A549 (cell line): ENCODE measurements at regions not wholly inside any gene's neighbourhood (a gene's known extent, or its start where the extent isn't known, plus 50 kb on each side); places are given as distances from the start of the nearest gene placed in this dataset.
"Not testable (repeated sequence)": the region's sequence is repeated elsewhere in the genome, so short reads cannot be mapped to it uniquely, and the experiment has no call there.

ENCODE experiments used
- ATAC-seq, 2 experiments: fragments of 200-7000 bp in 1 of 2; fragments of >200 bp in 1 of 2; cut with Nextera tagmentation in 1 of 2; cut with Tn5 transposase in 1 of 2; 3 replicates each; pipeline versions ENCODE4 v1.8.0 to v1.9.1; 2018 to 2020; ENCODE audit warnings: mild to moderate bottlenecking in 1 of 2, moderate library complexity in 1 of 2
- CTCF ChIA-PET: fragments of 300-600 bp; sonication (Branson Sonifier 250); formaldehyde crosslinking; extraction: SDS; loops from one replicate; lab custom pipeline; 2021; ENCODE audit warnings: antibody characterized with exemption, inconsistent platforms; lab: Yijun Ruan, JAX
- POLR2A ChIA-PET: fragments of 350-600 bp; formaldehyde crosslinking; extraction: SDS; loops from one replicate; lab custom pipeline; 2021; ENCODE audit warnings: antibody characterized with exemption, inconsistent platforms; lab: Yijun Ruan, JAX
- DNase-seq, 2 experiments: peaks; one replicate each; pipeline versions ENCODE4 v3.0.0 to v3.0.0-alpha.2; 2011 to 2016; ENCODE audit warnings: low read depth in 1 of 2, low spot score in 1 of 2
- FAIRE-seq: peaks from 2 replicates; lab custom pipeline; 2011; peaks lifted over from hg19 to GRCh38; lab: Jason Lieb, UNC
- H3K27ac ChIP-seq, 2 experiments: fragments of >200 bp; sonication (Bioruptor Twin); formaldehyde crosslinking; 3 replicates each; pipeline ENCODE4 v1.5.1; 2016 to 2017
- H3K4me1 ChIP-seq: fragments of >200 bp; sonication (Bioruptor Twin); formaldehyde crosslinking; 3 replicates; pipeline ENCODE4 v1.6.1; 2016
- H3K4me2 ChIP-seq: fragments of >200 bp; sonication (Bioruptor Twin); formaldehyde crosslinking; 3 replicates; pipeline ENCODE4 v1.6.1; 2016
- H3K4me3 ChIP-seq: fragments of >200 bp; sonication (Bioruptor Twin); formaldehyde crosslinking; 3 replicates; pipeline ENCODE4 v1.5.1; 2016
- H3K9me3 ChIP-seq: fragments of >200 bp; sonication (Bioruptor Twin); formaldehyde crosslinking; 3 replicates; pipeline ENCODE4 v1.6.1; 2016
- CHD4 ChIP-seq: fragments of 200-600 bp; sonication (generic); IDR thresholded peaks from 2 replicates; pipeline ENCODE4 v1.6.1; 2016; ENCODE audit warnings: antibody characterized with exemption, mild to moderate bottlenecking, borderline replicate concordance
- CTCF ChIP-seq: fragments of >200 bp; sonication (Bioruptor Twin); formaldehyde crosslinking; IDR thresholded peaks from 3 replicates; pipeline ENCODE4 v1.5.1; 2016
- E2F6 ChIP-seq: IDR thresholded peaks from 2 replicates; pipeline ENCODE4 v1.6.1; 2012; ENCODE audit warnings: low read depth, borderline replicate concordance
- EP300 ChIP-seq, 2 experiments: fragments of >200 bp; sonication (Bioruptor Twin); formaldehyde crosslinking; IDR thresholded peaks; 2 replicates in 1 of 2; 3 replicates in 1 of 2; pipeline ENCODE4 v1.6.1; 2016 to 2017
- HDAC2 ChIP-seq: fragments of 200-600 bp; sonication (generic); IDR thresholded peaks from 2 replicates; pipeline ENCODE4 v1.6.1; 2016
- HES2 ChIP-seq: fragments of >200 bp; sonication (Bioruptor Twin); formaldehyde crosslinking; IDR thresholded peaks from 2 replicates; pipeline ENCODE4 v1.6.1; 2016
- HMGXB4 ChIP-seq: fragments of 250-450 bp; sonication (Bioruptor Pico); IDR thresholded peaks from 2 replicates; pipeline ENCODE4 v1.5.0; 2021; ENCODE audit warnings: mild to moderate bottlenecking, moderate library complexity, borderline replicate concordance
- HOXA7 ChIP-seq: fragments of 250-450 bp; sonication (Bioruptor Pico); IDR thresholded peaks from 2 replicates; pipeline ENCODE4 v1.5.0; 2020; ENCODE audit warnings: mild to moderate bottlenecking, moderate library complexity
- JUNB ChIP-seq: fragments of >200 bp; sonication (Bioruptor Twin); formaldehyde crosslinking; IDR thresholded peaks from 2 replicates; pipeline ENCODE4 v1.6.1; 2016
- MAX ChIP-seq: IDR thresholded peaks from 2 replicates; pipeline ENCODE4 v1.6.1; 2012
- MAZ ChIP-seq: fragments of 150-350 bp; IDR thresholded peaks from 2 replicates; pipeline ENCODE4 v1.6.1; 2014; ENCODE audit warnings: antibody characterized with exemption, low read depth, low read length, borderline replicate concordance
- NR3C1 ChIP-seq: fragments of >200 bp; sonication (Bioruptor Twin); formaldehyde crosslinking; IDR thresholded peaks from 3 replicates; pipeline ENCODE4 v1.6.1; 2017
- PHF8 ChIP-seq: fragments of 200-600 bp; sonication (generic); IDR thresholded peaks from 2 replicates; pipeline ENCODE4 v1.6.1; 2016; ENCODE audit warnings: low read depth, mild to moderate bottlenecking, antibody characterized with exemption, moderate library complexity, borderline replicate concordance
- POLR2AphosphoS2 ChIP-seq: conservative IDR thresholded peaks from 2 replicates; pipeline ENCODE4 v1.6.1; 2012; ENCODE audit warnings: low read length, improper control_type of control experiment, inconsistent platforms
- RFX5 ChIP-seq: fragments of 450-650 bp; IDR thresholded peaks from 2 replicates; pipeline ENCODE4 v1.7.1; 2014; ENCODE audit warnings: antibody characterized with exemption, mild to moderate bottlenecking, moderate library complexity
- RNF2 ChIP-seq: fragments of 200-600 bp; sonication (generic); IDR thresholded peaks from 2 replicates; pipeline ENCODE4 v1.6.1; 2016; ENCODE audit warnings: low read depth, mild to moderate bottlenecking, antibody characterized with exemption, moderate library complexity, borderline replicate concordance
- SREBF2 ChIP-seq: fragments of 450-650 bp; IDR thresholded peaks from 2 replicates; pipeline ENCODE4 v1.6.1; 2014; ENCODE audit warnings: mild to moderate bottlenecking, moderate library complexity
- TFCP2L1 ChIP-seq: fragments of 250-450 bp; sonication (Bioruptor Pico); IDR thresholded peaks from 2 replicates; pipeline ENCODE4 v1.5.0; 2021; ENCODE audit warnings: mild to moderate bottlenecking
- TP53 ChIP-seq: fragments of 250-450 bp; sonication (Bioruptor Pico); IDR thresholded peaks from 2 replicates; pipeline ENCODE4 v1.5.0; 2021; ENCODE audit warnings: mild to moderate bottlenecking, moderate library complexity
- ZSCAN20 ChIP-seq: fragments of 250-450 bp; sonication (Bioruptor Pico); IDR thresholded peaks from 2 replicates; pipeline ENCODE4 v1.8.0; 2022; ENCODE audit warnings: mild to moderate bottlenecking, moderate library complexity
- WGBS: methylation state at CpG from one replicate; pipeline ENCODE4 v1.1.6; 2017; ENCODE audit errors: missing lambda C conversion rate; 5-methylcytosine and 5-hydroxymethylcytosine counted together
- TF ChIP-seq, protein P1 (sequence below): IDR thresholded peaks from 2 replicates; pipeline ENCODE4 v1.6.1; 2012

DNA sequence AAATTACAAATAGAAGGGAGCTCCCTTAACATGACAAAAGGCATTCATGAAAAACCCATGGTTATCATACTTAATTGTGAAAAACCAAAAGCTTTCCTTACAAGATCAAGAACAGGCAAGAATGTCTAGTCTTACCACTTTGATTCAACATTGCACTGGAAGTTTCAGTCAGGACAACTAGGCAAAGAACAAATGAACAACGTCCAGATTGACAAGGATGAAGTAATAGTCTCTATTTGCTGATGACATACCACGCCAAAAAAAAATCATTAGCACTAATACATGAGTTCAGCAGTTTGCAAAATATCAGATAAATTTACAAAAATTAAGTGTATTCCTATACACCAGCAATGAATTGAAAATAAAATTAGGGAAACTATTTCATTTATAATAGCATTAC, 200.2 kb downstream of the TOX3 start (continued):
- TF ChIP-seq SREBF2 (no peak), E2F6 (no peak), EP300 (IDR thresholded peaks at IDR 0.05) (no peak), HDAC2 (no peak)

GRCh38 chr16:52333673-52334072, 213.3 kb downstream of the TOX3 start:
- POLR2A ChIA-PET, FAIRE-seq, H3K4me2 ChIP-seq, H3K27ac ChIP-seq, DNase-seq, H3K4me1 ChIP-seq, H3K4me3 ChIP-seq, H3K9me3 ChIP-seq, ATAC-seq: not testable (repeated sequence)
- WGBS: 7% methylated on average over 7 of the region's 8 CpGs
- CTCF ChIA-PET: interaction anchor here (1.4 kb wide), 1 partner anchor 27 kb away, joined by 3 read pairs; no protein-coding TSS in a partner anchor

DNA sequence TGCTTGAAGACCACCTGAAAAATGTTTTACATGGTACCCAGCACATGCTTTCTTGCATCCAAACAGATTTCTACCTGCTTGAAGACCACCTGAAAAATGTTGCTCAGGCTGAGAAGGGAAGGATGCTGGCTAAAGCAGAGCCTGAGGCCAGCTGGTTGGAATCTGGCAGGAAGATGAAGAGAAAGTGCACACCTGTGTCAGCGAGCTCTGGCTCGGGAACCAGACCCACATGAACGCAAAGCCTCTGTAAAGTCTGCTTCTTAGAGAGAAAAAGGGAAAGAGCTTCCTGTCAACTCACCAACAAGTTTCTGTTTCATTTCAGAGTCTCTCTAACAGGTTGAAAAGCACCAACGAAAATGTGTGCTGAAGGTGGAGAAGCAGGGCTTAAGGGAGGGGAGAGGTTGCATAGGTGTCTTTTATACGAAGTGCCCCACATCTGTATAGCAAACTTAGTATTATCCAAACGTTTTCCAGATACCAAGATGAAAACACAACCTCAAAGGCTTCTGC, 226.0 kb downstream of the TOX3 start:
- ATAC-seq (no peak), FAIRE-seq (no peak)
- no peak overlapping the region for H3K27ac ChIP-seq
- H3K4me1 ChIP-seq: no peaks in the 10 kb centered on the region
- WGBS: 11% methylated on average over 6 of the region's 6 CpGs
- POLR2A ChIA-PET: no interaction called here
- TF ChIP-seq TFCP2L1: no peak
- TF ChIP-seq, protein P1, sequence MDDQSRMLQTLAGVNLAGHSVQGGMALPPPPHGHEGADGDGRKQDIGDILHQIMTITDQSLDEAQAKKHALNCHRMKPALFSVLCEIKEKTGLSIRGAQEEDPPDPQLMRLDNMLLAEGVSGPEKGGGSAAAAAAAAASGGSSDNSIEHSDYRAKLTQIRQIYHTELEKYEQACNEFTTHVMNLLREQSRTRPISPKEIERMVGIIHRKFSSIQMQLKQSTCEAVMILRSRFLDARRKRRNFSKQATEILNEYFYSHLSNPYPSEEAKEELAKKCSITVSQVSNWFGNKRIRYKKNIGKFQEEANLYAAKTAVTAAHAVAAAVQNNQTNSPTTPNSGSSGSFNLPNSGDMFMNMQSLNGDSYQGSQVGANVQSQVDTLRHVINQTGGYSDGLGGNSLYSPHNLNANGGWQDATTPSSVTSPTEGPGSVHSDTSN: no peak
- TF ChIP-seq CHD4: no peak
- TF ChIP-seq CTCF: no peak
- TF ChIP-seq RFX5: no peak
- no peak for TF ChIP-seq JUNB
- TF ChIP-seq HES2: no peak
- TF ChIP-seq MAZ: no peak
- TF ChIP-seq, all 56 proteins: peak for 0
- CTCF ChIA-PET: no interaction called here
- Histone ChIP-seq H3K4me2 (no peak overlapping the region), H3K4me3 (no peak overlapping the region), H3K9me3 (no peaks in the 10 kb centered on the region)
- DNase-seq: no peak

DNA sequence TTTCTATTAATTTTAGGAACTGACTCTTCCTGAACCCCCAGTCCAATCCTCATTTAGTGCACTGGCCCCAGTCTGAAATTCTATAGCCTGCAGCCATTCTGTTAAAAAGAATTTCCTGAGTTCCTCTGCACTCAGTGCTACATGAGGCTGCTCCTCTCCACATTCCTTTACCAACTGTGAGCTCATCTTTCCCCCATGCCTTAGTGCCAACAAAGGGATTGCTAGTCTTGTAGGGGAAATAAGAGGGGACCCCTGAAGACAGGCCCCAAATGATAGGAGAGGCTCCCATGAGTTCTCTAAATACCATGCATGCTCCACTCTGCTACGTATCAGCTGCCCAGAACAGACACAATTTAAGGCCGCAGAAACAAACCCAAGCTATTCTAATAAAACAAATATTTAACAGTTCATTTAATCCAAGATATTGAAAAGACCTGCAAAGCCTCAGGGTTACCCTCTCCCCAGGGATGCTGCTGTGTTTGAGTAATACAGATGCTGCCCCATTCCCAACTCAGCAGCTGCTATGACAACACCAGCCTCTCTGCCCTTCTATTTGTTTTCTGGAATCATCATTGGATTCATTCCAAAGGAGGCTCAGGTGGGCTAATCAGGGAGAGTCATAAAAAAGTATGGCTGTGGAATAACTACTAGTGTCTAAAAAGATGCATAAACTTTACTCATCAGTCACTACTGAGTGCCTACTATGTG, 228.5 kb downstream of the TOX3 start:
- CTCF ChIA-PET: no interaction called here
- 19% methylated on average over 2 of the region's 2 CpGs for WGBS
- TF ChIP-seq EP300 (IDR thresholded peaks at IDR 0.05) (no peak), NR3C1 (no peak), JUNB (no peak), HDAC2 (no peak), SREBF2 (no peak)
- POLR2A ChIA-PET: no interaction called here
- H3K9me3 ChIP-seq: no peaks in the 10 kb centered on the region
- no peak overlapping the region for H3K4me2 ChIP-seq
- H3K4me3 ChIP-seq: no peak overlapping the region
- no peak overlapping the region for H3K27ac ChIP-seq
- H3K4me1 ChIP-seq: no peaks in the 10 kb centered on the region
- DNase-seq: no peak
- no peak for ATAC-seq
- no peak for FAIRE-seq

DNA sequence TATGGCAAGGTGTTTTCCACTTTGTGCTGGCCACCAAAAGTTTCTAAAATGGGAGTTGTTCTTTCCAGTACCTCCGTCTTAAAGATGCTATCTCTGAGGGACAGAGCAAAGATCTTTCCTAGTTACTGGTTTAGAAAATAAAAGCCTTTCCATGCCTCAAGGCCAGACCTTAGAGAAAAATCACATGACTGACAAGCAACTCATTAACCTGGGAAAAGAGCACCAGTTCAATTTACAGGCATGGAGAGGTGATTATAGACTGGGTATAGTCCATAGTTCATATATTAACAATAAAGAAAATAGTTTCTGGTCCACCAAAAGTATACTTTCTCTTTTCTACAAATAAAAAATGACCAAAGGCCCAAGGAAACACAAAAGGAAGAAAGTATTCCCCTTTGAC, 230.7 kb downstream of the TOX3 start:
- FAIRE-seq (no peak), DNase-seq (no peak), ATAC-seq (no peak)
- Histone ChIP-seq H3K4me3 (no peak overlapping the region), H3K4me1 (no peaks in the 10 kb centered on the region), H3K4me2 (no peak overlapping the region), H3K27ac (no peak overlapping the region), H3K9me3 (no peaks in the 10 kb centered on the region)
- CTCF ChIA-PET: no interaction called here
- POLR2A ChIA-PET: no interaction called here
- WGBS: 0% methylated on average over 1 of the region's 1 CpG
- no peak for TF ChIP-seq HMGXB4 (CRISPR knock-in tag)
- TF ChIP-seq E2F6: no peak
- no peak for TF ChIP-seq POLR2AphosphoS2
- TF ChIP-seq EP300 (IDR thresholded peaks at IDR 0.05): no peak
- no peak for TF ChIP-seq SREBF2
- TF ChIP-seq CHD4: no peak
- TF ChIP-seq TP53: no peak
- TF ChIP-seq ZSCAN20 (CRISPR knock-in tag): no peak
- TF ChIP-seq RNF2: no peak
- no peak for TF ChIP-seq HOXA7 (CRISPR knock-in tag)
- TF ChIP-seq PHF8: no peak
- no peak for TF ChIP-seq MAX
